HCT116 (cell line): ENCODE measurements at regions not wholly inside any gene's neighbourhood (a gene's known extent, or its start where the extent isn't known, plus 50 kb on each side); places are given as distances from the start of the nearest gene placed in this dataset.

Source experiments
- ATAC-seq: fragments of 200-7000 bp; cut with Tn5 transposase; 2 replicates; pipeline ENCODE4 v1.9.1; 2020; ENCODE audit warnings: mild to moderate bottlenecking, moderate library complexity
- BruUV-seq: library from RNA; stranded (reverse); fragments of 400-500 nt; replicated peaks from 2 replicates; lab custom pipeline; 2021; lab: Mats Ljungman, UMichigan
- CTCF ChIA-PET: fragments of 300-600 bp; sonication (Branson Sonifier 250); formaldehyde crosslinking; loops from one replicate; lab custom pipeline; 2021; ENCODE audit warnings: antibody characterized with exemption; lab: Charles Lee
- POLR2A ChIA-PET: fragments of 300-600, 350-600 bp; sonication (Branson Sonifier 250); formaldehyde crosslinking; loops from one replicate; lab custom pipeline; 2021; ENCODE audit warnings: antibody characterized with exemption; lab: Charles Lee
- RAD21 ChIA-PET, 2 experiments: fragments of 300-600 bp; sonication (Branson Sonifier 250); formaldehyde crosslinking; loops; one replicate each; lab custom pipeline; 2023; ENCODE audit warnings: low total read pairs in 2 of 2; ENCODE audit not compliant: uncharacterized antibody in 2 of 2, unreplicated experiment in 2 of 2, low non-redundant PET in 1 of 2; lab: Charles Lee
- DNase-seq: peaks from one replicate; pipeline ENCODE4 v3.0.0-alpha.2; 2010; ENCODE audit warnings: low read depth, low spot score
- H2AFZ ChIP-seq: fragments of 200-600 bp; shearing (Covaris generic), sonication (generic); 2 replicates; pipeline ENCODE4 v1.6.1; 2017; ENCODE audit warnings: low read depth, mixed run types, mixed read lengths, antibody characterized with exemption, low read length; ENCODE audit not compliant: poor library complexity, severe bottlenecking
- H3K27ac ChIP-seq: 2 replicates; pipeline ENCODE4 v1.5.1; 2012; ENCODE audit warnings: low read depth, low read length
- H3K27me3 ChIP-seq: fragments of 200-600 bp; sonication (generic); 2 replicates; pipeline ENCODE4 v1.6.1; 2016; ENCODE audit warnings: mixed run types, low read length, mixed read lengths; ENCODE audit not compliant: insufficient read depth
- H3K36me3 ChIP-seq, 2 experiments: fragments of 200-500 bp in 1 of 2; fragments of 200-600 bp in 1 of 2; sonication (Bioruptor generic) in 1 of 2; sonication (generic) in 1 of 2; 2 replicates each; pipeline versions ENCODE4 v1.5.1 to v1.6.1; 2014 to 2016; ENCODE audit warnings: low read length in 2 of 2, inconsistent platforms in 1 of 2, mixed read lengths in 1 of 2, mixed run types in 1 of 2; ENCODE audit not compliant: insufficient read depth in 2 of 2, control insufficient read depth in 1 of 2
- H3K4me1 ChIP-seq, 2 experiments: fragments of 200-600 bp in 1 of 2; sonication (generic) in 1 of 2; 2 replicates each; pipeline versions ENCODE4 v1.5.1 to v1.6.1; 2012 to 2017; ENCODE audit warnings: low read length in 2 of 2, inconsistent platforms in 1 of 2, mild to moderate bottlenecking in 1 of 2, mixed read lengths in 1 of 2, mixed run types in 1 of 2, moderate library complexity in 1 of 2; ENCODE audit not compliant: insufficient read depth in 2 of 2, control insufficient read depth in 1 of 2
- H3K4me2 ChIP-seq: fragments of 200-600 bp; sonication (generic); 2 replicates; pipeline ENCODE4 v1.6.1; 2017; ENCODE audit warnings: mixed run types, low read length, mixed read lengths
- H3K4me3 ChIP-seq, 2 experiments: fragments of 200-600 bp in 1 of 2; sonication (generic) in 1 of 2; replicated peaks in 1 of 2; 2 replicates each; pipeline ENCODE4 v1.5.1; 2011 to 2016; ENCODE audit warnings: low read length in 2 of 2, control low read depth in 1 of 2, low read depth in 1 of 2, mild to moderate bottlenecking in 1 of 2, mixed read lengths in 1 of 2, mixed run types in 1 of 2
- H3K79me2 ChIP-seq: fragments of 200-600 bp; sonication (generic); 2 replicates; pipeline ENCODE4 v1.6.1; 2017; ENCODE audit warnings: mild to moderate bottlenecking, mixed run types, low read length, moderate library complexity, mixed read lengths; ENCODE audit not compliant: insufficient read depth
- H3K9ac ChIP-seq: fragments of 200-600 bp; sonication (generic); 2 replicates; pipeline ENCODE4 v1.6.1; 2016; ENCODE audit warnings: low read length, mixed read lengths
- H3K9me2 ChIP-seq: fragments of 200-600 bp; sonication (generic), shearing (Covaris generic); 2 replicates; pipeline ENCODE4 v1.6.1; 2017; ENCODE audit warnings: mixed run types, mild to moderate bottlenecking, moderate library complexity; ENCODE audit not compliant: insufficient read depth
- H3K9me3 ChIP-seq, 2 experiments: fragments of 200-500 bp in 1 of 2; fragments of 200-600 bp in 1 of 2; sonication (Bioruptor generic) in 1 of 2; sonication (generic) in 1 of 2; 2 replicates each; pipeline ENCODE4 v1.6.1; 2014 to 2017; ENCODE audit warnings: low read length in 2 of 2, mixed read lengths in 2 of 2, inconsistent platforms in 1 of 2, low read depth in 1 of 2, mild to moderate bottlenecking in 1 of 2, mixed run types in 1 of 2, moderate library complexity in 1 of 2; ENCODE audit not compliant: control insufficient read depth in 1 of 2, insufficient read depth in 1 of 2
- H4K20me1 ChIP-seq: fragments of 200-600 bp; sonication (generic), shearing (Covaris generic); 2 replicates; pipeline ENCODE4 v1.6.1; 2017; ENCODE audit warnings: mixed run types, mild to moderate bottlenecking, moderate library complexity; ENCODE audit not compliant: insufficient read depth
- ATF3 ChIP-seq: IDR thresholded peaks from 2 replicates; pipeline ENCODE4 v1.6.1; 2012
- CBX3 ChIP-seq: IDR thresholded peaks from 2 replicates; pipeline ENCODE4 v1.6.1; 2012; ENCODE audit warnings: low read depth
- CTCF ChIP-seq, 3 experiments: fragments of 200-600 bp in 1 of 3; sonication (generic) in 1 of 3; IDR thresholded peaks in 2 of 3; conservative IDR thresholded peaks in 1 of 3; 2 replicates each; pipeline ENCODE4 v1.5.1; 2012 to 2017; ENCODE audit warnings: low read depth in 2 of 3, low read length in 2 of 3, antibody characterized with exemption in 1 of 3, borderline replicate concordance in 1 of 3, control low read depth in 1 of 3, mild to moderate bottlenecking in 1 of 3, mixed read lengths in 1 of 3, mixed run types in 1 of 3, moderate library complexity in 1 of 3; ENCODE audit not compliant: insufficient read depth in 1 of 3
- EGR1 ChIP-seq: IDR thresholded peaks from 2 replicates; pipeline ENCODE4 v1.6.1; 2012; ENCODE audit warnings: low read depth
- RAD21 ChIP-seq: IDR thresholded peaks from 2 replicates; pipeline ENCODE4 v1.6.1; 2012; ENCODE audit warnings: low read depth, mild to moderate bottlenecking
- SIN3A ChIP-seq: IDR thresholded peaks from 2 replicates; pipeline ENCODE4 v1.6.1; 2012; ENCODE audit warnings: low read depth
- YY1 ChIP-seq: IDR thresholded peaks from 2 replicates; pipeline ENCODE4 v1.6.1; 2011; ENCODE audit warnings: low read length, low read depth, moderate library complexity, mild to moderate bottlenecking; ENCODE audit not compliant: insufficient replicate concordance; ENCODE audit errors: extremely low read depth
- intact Hi-C: fragments of 100-400 bp; cut with micrococcal nuclease; formaldehyde crosslinking; loops from 2 replicates; pipeline ENCODE4 v1.10.0; 2022

DNA sequence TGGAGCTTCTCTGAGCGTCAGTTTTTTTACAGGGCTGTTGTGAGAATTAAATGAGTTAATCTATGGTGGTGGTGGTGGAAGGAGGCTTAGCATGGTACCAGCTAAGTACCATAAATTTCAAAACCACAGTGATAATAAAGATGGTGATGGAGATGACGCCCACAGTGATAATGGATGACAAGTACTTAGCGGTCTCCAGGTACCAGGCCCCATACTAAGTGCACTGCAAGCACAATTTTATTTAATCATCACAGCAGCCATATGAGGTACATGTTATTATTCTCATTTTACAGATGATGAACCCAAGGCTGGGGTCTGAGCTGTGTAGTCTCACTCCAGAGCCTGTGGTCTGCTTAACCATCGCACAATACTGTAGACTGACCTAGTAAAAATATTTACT, 75.1 kb downstream of the PAX1 start:
- H3K79me2 ChIP-seq: no peaks in the 10 kb centered on the region
- ATAC-seq (no peak), DNase-seq (no peak)
- no peak overlapping the region for H3K4me3 ChIP-seq
- intact Hi-C loops: no loop called here
- no peak overlapping the region for H3K9ac ChIP-seq
- no peak overlapping the region for H3K27ac ChIP-seq
- H3K4me2 ChIP-seq: no peak overlapping the region
- no TSS peak for BruUV-seq
- TF ChIP-seq SIN3A: no peak
- no peak for TF ChIP-seq ATF3
- TF ChIP-seq RAD21: no peak
- no peak for TF ChIP-seq EGR1
- no peak for TF ChIP-seq YY1
- no peak for TF ChIP-seq CBX3
- no peak for TF ChIP-seq CTCF (IDR thresholded peaks at IDR 0.05 in 2 of 3, conservative IDR thresholded peaks at IDR 0.05 in 1 of 3; ENCODE audit: borderline replicate concordance in 1 of 3, insufficient read depth in 1 of 3, low read depth in 2 of 3, low read length in 2 of 3)
- no peak overlapping the region for H2AFZ ChIP-seq
- ChIA-PET RAD21 (no interaction called here), POLR2A (no interaction called here), CTCF (no interaction called here)
- H3K4me1 ChIP-seq: no peaks in the 10 kb centered on the region
- no peaks in the 10 kb centered on the region for H3K36me3 ChIP-seq
- H4K20me1 ChIP-seq: no peaks in the 10 kb centered on the region
- H3K27me3 ChIP-seq: no peaks in the 10 kb centered on the region
- H3K9me2 ChIP-seq: no peaks in the 10 kb centered on the region
- H3K9me3 ChIP-seq: no peaks in the 10 kb centered on the region
